HEK293 (cell line): ENCODE measurements at regions not wholly inside any gene's neighbourhood (a gene's known extent, or its start where the extent isn't known, plus 50 kb on each side); places are given as distances from the start of the nearest gene placed in this dataset.

ENCODE experiments used
- CTCF ChIA-PET: fragments of 350-600 bp; formaldehyde crosslinking; extraction: SDS; loops from one replicate; lab custom pipeline; 2021; ENCODE audit warnings: antibody characterized with exemption; lab: Yijun Ruan, JAX
- POLR2A ChIA-PET: fragments of 300-600 bp; formaldehyde crosslinking; extraction: SDS; loops from one replicate; lab custom pipeline; 2020; ENCODE audit warnings: antibody characterized with exemption, inconsistent platforms; lab: Yijun Ruan, JAX
- H3K27ac ChIP-seq: fragments of 200-500 bp; sonication (Bioruptor generic); 2 replicates; pipeline ENCODE4 v1.5.1; 2014; ENCODE audit warnings: low read depth, low read length, control low read depth, inconsistent platforms; ENCODE audit errors: extremely low read depth
- H3K36me3 ChIP-seq, 2 experiments: fragments of 200-500 bp in 1 of 2; sonication (Bioruptor generic) in 1 of 2; 1 replicate in 1 of 2; 2 replicates in 1 of 2; pipeline ENCODE4 v1.5.1; 2014 to 2017; ENCODE audit warnings: inconsistent platforms in 2 of 2, low read length in 2 of 2; ENCODE audit not compliant: control insufficient read depth in 2 of 2, insufficient read depth in 1 of 2
- H3K4me1 ChIP-seq: fragments of 200-500 bp; sonication (Bioruptor generic); 2 replicates; pipeline ENCODE4 v1.5.1; 2014; ENCODE audit warnings: mild to moderate bottlenecking, low read length, inconsistent platforms; ENCODE audit not compliant: control insufficient read depth, insufficient read depth
- H3K4me3 ChIP-seq: 2 replicates; pipeline ENCODE4 v1.5.1; 2011; ENCODE audit warnings: low read depth, mild to moderate bottlenecking, control low read depth, low read length, moderate library complexity
- H3K9me3 ChIP-seq: fragments of 200-500 bp; sonication (Bioruptor generic); 2 replicates; pipeline ENCODE4 v1.5.1; 2014; ENCODE audit warnings: low read depth, low read length, inconsistent platforms; ENCODE audit not compliant: control insufficient read depth, insufficient read depth
- BCL11A ChIP-seq: fragments of 450-650 bp; formaldehyde crosslinking; IDR thresholded peaks from 2 replicates; pipeline ENCODE4 v1.5.1; 2016; ENCODE audit warnings: low read depth, missing biosample characterization, missing genetic modification characterization
- BCL11B ChIP-seq: fragments of 450-650 bp; formaldehyde crosslinking; IDR thresholded peaks from 2 replicates; pipeline ENCODE4 v1.5.1; 2016; ENCODE audit warnings: low read depth, missing biosample characterization, missing genetic modification characterization
- KLF7 ChIP-seq: fragments of 450-650 bp; formaldehyde crosslinking; IDR thresholded peaks from 2 replicates; pipeline ENCODE4 v1.5.1; 2016; ENCODE audit warnings: missing biosample characterization, missing genetic modification characterization, borderline replicate concordance
- MEIS1 ChIP-seq: sonication (generic); formaldehyde crosslinking; IDR thresholded peaks from 2 replicates; pipeline ENCODE4 v1.8.1; 2022; ENCODE audit warnings: missing genetic modification reagents, mild to moderate bottlenecking, borderline replicate concordance
- OSR2 ChIP-seq: fragments of 450-650 bp; formaldehyde crosslinking; IDR thresholded peaks from 2 replicates; pipeline ENCODE4 v1.5.1; 2016; ENCODE audit warnings: missing biosample characterization, missing genetic modification characterization
- RBAK ChIP-seq: fragments of 450-650 bp; formaldehyde crosslinking; IDR thresholded peaks from 2 replicates; pipeline ENCODE4 v1.5.1; 2016; ENCODE audit warnings: missing biosample characterization, missing genetic modification characterization
- SCRT1 ChIP-seq: fragments of 450-650 bp; formaldehyde crosslinking; IDR thresholded peaks from 2 replicates; pipeline ENCODE4 v1.5.1; 2016; ENCODE audit warnings: missing biosample characterization, missing genetic modification characterization, borderline replicate concordance
- SCRT2 ChIP-seq: fragments of 450-650 bp; formaldehyde crosslinking; IDR thresholded peaks from 2 replicates; pipeline ENCODE4 v1.5.1; 2016; ENCODE audit warnings: missing biosample characterization, missing genetic modification characterization
- ZBTB7A ChIP-seq: fragments of 450-650 bp; formaldehyde crosslinking; IDR thresholded peaks from 2 replicates; pipeline ENCODE4 v1.5.1; 2016; ENCODE audit warnings: low read depth, missing biosample characterization, missing genetic modification characterization
- ZIC2 ChIP-seq: fragments of 450-650 bp; formaldehyde crosslinking; IDR thresholded peaks from 2 replicates; pipeline ENCODE4 v1.5.1; 2016; ENCODE audit warnings: missing biosample characterization, missing genetic modification characterization
- ZNF416 ChIP-seq: fragments of 450-650 bp; formaldehyde crosslinking; IDR thresholded peaks from 2 replicates; pipeline ENCODE4 v1.5.1; 2016; ENCODE audit warnings: missing biosample characterization, missing genetic modification characterization
- ZNF433 ChIP-seq: fragments of 450-650 bp; formaldehyde crosslinking; IDR thresholded peaks from 2 replicates; pipeline ENCODE4 v1.5.1; 2016; ENCODE audit warnings: missing biosample characterization, missing genetic modification characterization, low read depth
- ZNF473 ChIP-seq: fragments of 450-650 bp; formaldehyde crosslinking; IDR thresholded peaks from 2 replicates; pipeline ENCODE4 v1.5.1; 2017; ENCODE audit warnings: missing biosample characterization, missing genetic modification characterization
- ZNF544 ChIP-seq: fragments of 450-650 bp; formaldehyde crosslinking; IDR thresholded peaks from 2 replicates; pipeline ENCODE4 v1.5.0; 2017; ENCODE audit warnings: missing biosample characterization, missing genetic modification characterization
- ZNF654 ChIP-seq: fragments of 450-650 bp; formaldehyde crosslinking; IDR thresholded peaks from 2 replicates; pipeline ENCODE4 v1.5.1; 2016; ENCODE audit warnings: low read depth, missing biosample characterization, missing genetic modification characterization
- ZNF677 ChIP-seq: fragments of 450-650 bp; IDR thresholded peaks from 2 replicates; pipeline ENCODE4 v1.5.0; 2018; ENCODE audit warnings: missing biosample characterization, mild to moderate bottlenecking, missing genetic modification characterization, moderate library complexity
- ZNF768 ChIP-seq: fragments of 450-650 bp; formaldehyde crosslinking; IDR thresholded peaks from 2 replicates; pipeline ENCODE4 v1.5.1; 2018; ENCODE audit warnings: missing biosample characterization, mild to moderate bottlenecking, missing genetic modification characterization
- TF ChIP-seq, protein P1 (sequence below): fragments of 450-650 bp; formaldehyde crosslinking; IDR thresholded peaks from 2 replicates; pipeline ENCODE4 v1.5.1; 2016; ENCODE audit warnings: missing biosample characterization, missing genetic modification characterization
- TF ChIP-seq, protein P2 (sequence below): fragments of 450-650 bp; formaldehyde crosslinking; IDR thresholded peaks from 2 replicates; pipeline ENCODE4 v1.5.1; 2017; ENCODE audit warnings: missing biosample characterization, missing genetic modification characterization
- TF ChIP-seq, protein P3 (sequence below): sonication (generic); formaldehyde crosslinking; IDR thresholded peaks from 2 replicates; pipeline ENCODE4 v1.8.1; 2022; ENCODE audit warnings: mild to moderate bottlenecking, moderate library complexity, missing genetic modification reagents

DNA sequence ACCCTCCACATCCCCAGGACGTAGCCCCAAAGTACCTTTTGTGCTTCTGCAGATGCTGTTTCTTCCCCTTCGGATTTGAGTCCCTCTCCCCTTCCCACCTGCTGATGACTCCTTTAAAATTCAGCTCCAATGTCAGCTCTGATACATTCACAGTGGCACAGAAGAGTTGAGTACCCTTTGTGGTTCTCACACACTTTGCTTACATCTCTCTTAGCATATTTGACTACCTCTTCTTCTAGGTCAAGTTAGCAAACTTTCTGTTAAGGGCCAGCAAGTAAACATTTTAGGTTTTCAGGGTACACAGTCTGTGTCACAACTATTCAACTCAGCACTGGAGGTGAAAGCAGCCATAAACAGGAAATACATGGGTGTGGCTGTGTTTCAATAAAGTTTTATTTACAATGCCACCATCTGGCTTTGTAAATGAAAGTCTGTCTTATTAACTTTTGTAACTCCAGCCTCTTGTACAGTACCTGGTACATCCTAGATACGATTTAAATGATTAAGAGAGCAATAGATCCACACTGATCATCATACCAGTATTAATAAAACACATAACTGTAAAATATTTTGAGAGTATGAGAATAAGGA lies 161.7 kb downstream of the SOX9 start (continued):
- TF ChIP-seq, protein P1, sequence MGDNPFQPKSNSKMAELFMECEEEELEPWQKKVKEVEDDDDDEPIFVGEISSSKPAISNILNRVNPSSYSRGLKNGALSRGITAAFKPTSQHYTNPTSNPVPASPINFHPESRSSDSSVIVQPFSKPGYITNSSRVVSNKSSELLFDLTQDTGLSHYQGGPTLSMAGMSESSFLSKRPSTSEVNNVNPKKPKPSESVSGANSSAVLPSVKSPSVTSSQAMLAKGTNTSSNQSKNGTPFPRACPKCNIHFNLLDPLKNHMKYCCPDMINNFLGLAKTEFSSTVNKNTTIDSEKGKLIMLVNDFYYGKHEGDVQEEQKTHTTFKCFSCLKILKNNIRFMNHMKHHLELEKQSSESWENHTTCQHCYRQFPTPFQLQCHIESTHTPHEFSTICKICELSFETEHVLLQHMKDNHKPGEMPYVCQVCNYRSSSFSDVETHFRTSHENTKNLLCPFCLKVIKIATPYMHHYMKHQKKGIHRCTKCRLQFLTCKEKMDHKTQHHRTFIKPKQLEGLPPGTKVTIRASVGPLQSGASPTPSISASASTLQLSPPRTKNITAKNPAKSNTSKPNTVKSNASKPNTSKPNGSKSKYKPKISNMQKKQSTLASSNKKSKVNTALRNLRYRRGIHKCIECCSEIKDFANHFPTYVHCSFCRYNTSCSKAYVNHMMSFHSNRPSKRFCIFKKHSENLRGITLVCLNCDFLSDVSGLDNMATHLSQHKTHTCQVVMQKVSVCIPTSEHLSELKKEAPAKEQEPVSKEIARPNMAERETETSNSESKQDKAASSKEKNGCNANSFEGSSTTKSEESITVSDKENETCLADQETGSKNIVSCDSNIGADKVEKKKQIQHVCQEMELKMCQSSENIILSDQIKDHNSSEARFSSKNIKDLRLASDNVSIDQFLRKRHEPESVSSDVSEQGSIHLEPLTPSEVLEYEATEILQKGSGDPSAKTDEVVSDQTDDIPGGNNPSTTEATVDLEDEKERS (tag by site-specific recombination) = no peak
- no peak for TF ChIP-seq ZNF433 (tag by site-specific recombination)
- no peak for TF ChIP-seq SCRT1 (tag by site-specific recombination)

DNA sequence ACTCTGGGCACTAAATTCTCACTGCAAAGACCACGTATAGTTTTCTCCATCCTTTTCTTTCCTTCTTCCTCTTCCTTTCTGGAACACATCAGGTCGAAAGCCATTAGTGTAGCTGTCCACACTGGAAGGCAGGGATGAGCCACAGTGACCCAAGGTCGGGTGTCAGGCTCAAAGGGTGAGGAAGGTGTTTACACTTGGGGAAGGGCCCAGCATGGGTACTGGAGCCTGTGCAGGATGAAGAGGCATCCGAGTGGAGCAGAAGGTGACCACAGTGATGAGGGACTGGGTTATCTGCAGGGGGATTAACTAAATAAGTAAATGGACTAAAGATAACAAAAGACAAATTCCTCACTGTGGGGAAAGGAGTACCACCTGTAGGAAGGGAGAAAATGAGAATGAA lies 164.0 kb downstream of the SOX9 start:
- Histone ChIP-seq H3K36me3 (no peaks in the 10 kb centered on the region), H3K4me1 (no peaks in the 10 kb centered on the region), H3K4me3 (no peak overlapping the region), H3K27ac (no peak overlapping the region), H3K9me3 (no peaks in the 10 kb centered on the region)
- no peak for TF ChIP-seq ZNF416 (tag by site-specific recombination)
- CTCF ChIA-PET = interaction anchor here (0.6 kb wide), 1 partner anchor 31 kb away, joined by 3 read pairs; no protein-coding TSS in a partner anchor
- POLR2A ChIA-PET = no interaction called here

DNA sequence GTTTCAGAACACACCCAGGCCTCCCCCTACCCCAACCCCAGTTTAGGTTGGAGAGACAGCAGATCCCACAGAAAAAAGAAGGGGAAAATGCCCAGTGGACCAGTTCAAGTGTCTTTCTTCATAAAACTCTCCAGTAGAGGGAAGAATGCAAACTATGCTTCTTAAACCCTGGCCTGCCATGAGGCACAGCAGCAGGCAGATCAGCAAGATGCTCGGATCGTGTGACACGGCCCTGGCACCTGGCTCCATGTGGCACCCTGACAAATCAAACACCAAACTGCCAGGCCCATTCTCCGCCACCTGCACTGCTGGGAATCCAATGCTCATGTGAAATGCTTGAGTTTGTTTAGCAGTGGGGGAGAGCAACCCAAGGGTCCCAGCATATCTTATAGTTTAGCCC lies 166.8 kb downstream of the SOX9 start:
- H3K4me1 ChIP-seq = no peaks in the 10 kb centered on the region
- TF ChIP-seq ZBTB7A (tag by site-specific recombination) (no peak), SCRT2 (tag by site-specific recombination) (no peak), SCRT1 (tag by site-specific recombination) (no peak), MEIS1 (no peak), BCL11A (tag by site-specific recombination) (no peak), ZNF768 (no peak), OSR2 (tag by site-specific recombination) (no peak), ZNF654 (tag by site-specific recombination) (no peak), KLF7 (tag by site-specific recombination) (no peak), BCL11B (tag by site-specific recombination) (no peak), ZNF544 (tag by site-specific recombination) (no peak), RBAK (tag by site-specific recombination) (no peak), ZNF473 (tag by site-specific recombination) (no peak), ZIC2 (no peak), ZNF677 (tag by site-specific recombination) (no peak)
- TF ChIP-seq, protein P2, sequence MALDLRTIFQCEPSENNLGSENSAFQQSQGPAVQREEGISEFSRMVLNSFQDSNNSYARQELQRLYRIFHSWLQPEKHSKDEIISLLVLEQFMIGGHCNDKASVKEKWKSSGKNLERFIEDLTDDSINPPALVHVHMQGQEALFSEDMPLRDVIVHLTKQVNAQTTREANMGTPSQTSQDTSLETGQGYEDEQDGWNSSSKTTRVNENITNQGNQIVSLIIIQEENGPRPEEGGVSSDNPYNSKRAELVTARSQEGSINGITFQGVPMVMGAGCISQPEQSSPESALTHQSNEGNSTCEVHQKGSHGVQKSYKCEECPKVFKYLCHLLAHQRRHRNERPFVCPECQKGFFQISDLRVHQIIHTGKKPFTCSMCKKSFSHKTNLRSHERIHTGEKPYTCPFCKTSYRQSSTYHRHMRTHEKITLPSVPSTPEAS (tag by site-specific recombination) = no peak
- TF ChIP-seq, protein P3, sequence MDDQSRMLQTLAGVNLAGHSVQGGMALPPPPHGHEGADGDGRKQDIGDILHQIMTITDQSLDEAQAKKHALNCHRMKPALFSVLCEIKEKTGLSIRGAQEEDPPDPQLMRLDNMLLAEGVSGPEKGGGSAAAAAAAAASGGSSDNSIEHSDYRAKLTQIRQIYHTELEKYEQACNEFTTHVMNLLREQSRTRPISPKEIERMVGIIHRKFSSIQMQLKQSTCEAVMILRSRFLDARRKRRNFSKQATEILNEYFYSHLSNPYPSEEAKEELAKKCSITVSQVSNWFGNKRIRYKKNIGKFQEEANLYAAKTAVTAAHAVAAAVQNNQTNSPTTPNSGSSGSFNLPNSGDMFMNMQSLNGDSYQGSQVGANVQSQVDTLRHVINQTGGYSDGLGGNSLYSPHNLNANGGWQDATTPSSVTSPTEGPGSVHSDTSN (CRISPR knock-in tag) = no peak
- ChIA-PET CTCF (interaction anchor here (0.6 to 1.0 kb wide), 2 partner anchors 15 to 309 kb away, joined by 3 read pairs; no protein-coding TSS in a partner anchor), POLR2A (no interaction called here)
- H3K9me3 ChIP-seq = no peaks in the 10 kb centered on the region
- no peak overlapping the region for H3K27ac ChIP-seq
- no peak overlapping the region for H3K4me3 ChIP-seq
- no peaks in the 10 kb centered on the region for H3K36me3 ChIP-seq
